WTC11 (cell line): ENCODE measurements at regions not wholly inside any gene's neighbourhood (a gene's known extent, or its start where the extent isn't known, plus 50 kb on each side); places are given as distances from the start of the nearest gene placed in this dataset.

Experiments used
- FOXJ3 ChIP-seq: sonication (generic); formaldehyde crosslinking; IDR thresholded peaks from 2 replicates; pipeline ENCODE4 v1.9.0; 2021; ENCODE audit warnings: missing genetic modification reagents, mild to moderate bottlenecking, borderline replicate concordance
- NR1H2 ChIP-seq: sonication (generic); formaldehyde crosslinking; IDR thresholded peaks from 2 replicates; pipeline ENCODE4 v1.9.0; 2021; ENCODE audit warnings: mild to moderate bottlenecking, moderate library complexity, missing genetic modification reagents
- SMAD3 ChIP-seq: sonication (generic); formaldehyde crosslinking; IDR thresholded peaks from 2 replicates; pipeline ENCODE4 v1.8.0; 2022; ENCODE audit warnings: missing genetic modification reagents, mild to moderate bottlenecking, borderline replicate concordance
- SP1 ChIP-seq: sonication (generic); formaldehyde crosslinking; conservative IDR thresholded peaks from 2 replicates; pipeline ENCODE4 v1.8.1; 2022; ENCODE audit warnings: missing genetic modification reagents
- TF ChIP-seq, protein P1 (sequence below): fragments of 250-450 bp; sonication (Bioruptor Pico); IDR thresholded peaks from 2 replicates; pipeline ENCODE4 v2.1.2; 2022; ENCODE audit warnings: mild to moderate bottlenecking, moderate library complexity
- TF ChIP-seq, protein P2 (sequence below): fragments of 200-600 bp; IDR thresholded peaks from 2 replicates; pipeline ENCODE4 v1.8.0; 2022; ENCODE audit warnings: antibody characterized with exemption
- TF ChIP-seq, protein P3 (sequence below): sonication (generic); formaldehyde crosslinking; IDR thresholded peaks from 2 replicates; pipeline ENCODE4 v1.8.1; 2022; ENCODE audit warnings: low read depth, missing genetic modification reagents, borderline replicate concordance
- TF ChIP-seq, protein P4 (sequence below): sonication (generic); formaldehyde crosslinking; IDR thresholded peaks from 2 replicates; pipeline ENCODE4 v1.8.0; 2022; ENCODE audit warnings: mild to moderate bottlenecking, missing genetic modification reagents

DNA sequence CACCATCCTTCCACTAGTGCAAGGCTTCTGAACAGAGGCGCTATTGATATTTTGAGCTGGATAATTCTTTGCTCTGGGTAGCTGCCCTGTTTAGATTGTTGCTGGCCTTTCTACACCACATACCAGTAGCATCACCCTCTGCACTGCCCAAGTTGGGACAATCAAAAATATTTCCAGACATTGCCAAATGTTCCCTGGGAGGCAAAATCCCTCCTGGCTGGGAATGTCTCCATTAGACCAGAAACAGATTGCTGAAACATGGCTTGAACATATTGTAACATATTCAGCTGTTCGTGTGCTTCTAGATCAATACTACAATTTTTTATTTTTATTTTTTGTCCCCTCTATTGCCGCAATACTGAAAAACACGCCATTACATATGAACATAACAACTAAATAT is 174.6 kb downstream of the ABCA8 start:
- TF ChIP-seq, protein P1, sequence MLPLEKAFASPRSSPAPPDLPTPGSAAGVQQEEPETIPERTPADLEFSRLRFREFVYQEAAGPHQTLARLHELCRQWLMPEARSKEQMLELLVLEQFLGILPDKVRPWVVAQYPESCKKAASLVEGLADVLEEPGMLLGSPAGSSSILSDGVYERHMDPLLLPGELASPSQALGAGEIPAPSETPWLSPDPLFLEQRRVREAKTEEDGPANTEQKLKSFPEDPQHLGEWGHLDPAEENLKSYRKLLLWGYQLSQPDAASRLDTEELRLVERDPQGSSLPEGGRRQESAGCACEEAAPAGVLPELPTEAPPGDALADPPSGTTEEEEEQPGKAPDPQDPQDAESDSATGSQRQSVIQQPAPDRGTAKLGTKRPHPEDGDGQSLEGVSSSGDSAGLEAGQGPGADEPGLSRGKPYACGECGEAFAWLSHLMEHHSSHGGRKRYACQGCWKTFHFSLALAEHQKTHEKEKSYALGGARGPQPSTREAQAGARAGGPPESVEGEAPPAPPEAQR (CRISPR knock-in tag), result no peak
- TF ChIP-seq SP1 (CRISPR knock-in tag) (no peak), FOXJ3 (CRISPR knock-in tag) (no peak), NR1H2 (CRISPR knock-in tag) (no peak), SMAD3 (CRISPR knock-in tag) (no peak)
- TF ChIP-seq, protein P2, sequence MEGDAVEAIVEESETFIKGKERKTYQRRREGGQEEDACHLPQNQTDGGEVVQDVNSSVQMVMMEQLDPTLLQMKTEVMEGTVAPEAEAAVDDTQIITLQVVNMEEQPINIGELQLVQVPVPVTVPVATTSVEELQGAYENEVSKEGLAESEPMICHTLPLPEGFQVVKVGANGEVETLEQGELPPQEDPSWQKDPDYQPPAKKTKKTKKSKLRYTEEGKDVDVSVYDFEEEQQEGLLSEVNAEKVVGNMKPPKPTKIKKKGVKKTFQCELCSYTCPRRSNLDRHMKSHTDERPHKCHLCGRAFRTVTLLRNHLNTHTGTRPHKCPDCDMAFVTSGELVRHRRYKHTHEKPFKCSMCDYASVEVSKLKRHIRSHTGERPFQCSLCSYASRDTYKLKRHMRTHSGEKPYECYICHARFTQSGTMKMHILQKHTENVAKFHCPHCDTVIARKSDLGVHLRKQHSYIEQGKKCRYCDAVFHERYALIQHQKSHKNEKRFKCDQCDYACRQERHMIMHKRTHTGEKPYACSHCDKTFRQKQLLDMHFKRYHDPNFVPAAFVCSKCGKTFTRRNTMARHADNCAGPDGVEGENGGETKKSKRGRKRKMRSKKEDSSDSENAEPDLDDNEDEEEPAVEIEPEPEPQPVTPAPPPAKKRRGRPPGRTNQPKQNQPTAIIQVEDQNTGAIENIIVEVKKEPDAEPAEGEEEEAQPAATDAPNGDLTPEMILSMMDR, result no peak
- TF ChIP-seq, protein P3, sequence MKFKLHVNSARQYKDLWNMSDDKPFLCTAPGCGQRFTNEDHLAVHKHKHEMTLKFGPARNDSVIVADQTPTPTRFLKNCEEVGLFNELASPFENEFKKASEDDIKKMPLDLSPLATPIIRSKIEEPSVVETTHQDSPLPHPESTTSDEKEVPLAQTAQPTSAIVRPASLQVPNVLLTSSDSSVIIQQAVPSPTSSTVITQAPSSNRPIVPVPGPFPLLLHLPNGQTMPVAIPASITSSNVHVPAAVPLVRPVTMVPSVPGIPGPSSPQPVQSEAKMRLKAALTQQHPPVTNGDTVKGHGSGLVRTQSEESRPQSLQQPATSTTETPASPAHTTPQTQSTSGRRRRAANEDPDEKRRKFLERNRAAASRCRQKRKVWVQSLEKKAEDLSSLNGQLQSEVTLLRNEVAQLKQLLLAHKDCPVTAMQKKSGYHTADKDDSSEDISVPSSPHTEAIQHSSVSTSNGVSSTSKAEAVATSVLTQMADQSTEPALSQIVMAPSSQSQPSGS (CRISPR knock-in tag), result no peak
- TF ChIP-seq, protein P4, sequence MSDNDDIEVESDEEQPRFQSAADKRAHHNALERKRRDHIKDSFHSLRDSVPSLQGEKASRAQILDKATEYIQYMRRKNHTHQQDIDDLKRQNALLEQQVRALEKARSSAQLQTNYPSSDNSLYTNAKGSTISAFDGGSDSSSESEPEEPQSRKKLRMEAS (CRISPR knock-in tag), result no peak
